NCI-H82 treated with DMSO at 0.1 percent for 48 hours (cell line): ENCODE measurements at regions not wholly inside any gene's neighbourhood (a gene's known extent, or its start where the extent isn't known, plus 50 kb on each side); places are given as distances from the start of the nearest gene placed in this dataset.

Source experiments
- DNase-seq: peaks from one replicate; lab custom pipeline; 2025; ENCODE audit not compliant: unreplicated experiment; lab: John Stamatoyannopoulos, UW

DNA sequence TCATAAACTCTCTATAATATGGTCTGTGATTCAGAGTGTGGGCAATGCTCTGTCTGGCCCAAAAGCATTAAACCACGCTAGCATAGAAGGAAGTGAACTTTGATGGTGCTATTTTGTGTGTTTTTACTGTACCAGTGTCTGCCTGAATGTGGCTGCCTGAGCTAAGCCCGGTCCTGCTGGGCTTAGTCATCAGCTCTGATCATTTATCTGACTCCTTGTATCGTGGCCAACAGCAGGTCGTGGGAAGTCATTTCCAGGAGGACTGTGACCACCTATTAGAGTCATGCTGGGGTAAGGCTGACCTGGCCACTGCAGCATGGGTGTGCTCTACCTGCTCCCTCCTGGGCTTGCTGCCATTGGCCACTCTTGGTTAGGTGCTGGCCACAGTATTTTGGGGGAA is 239.1 kb upstream of the CEP162 start:
- no peak for DNase-seq

DNA sequence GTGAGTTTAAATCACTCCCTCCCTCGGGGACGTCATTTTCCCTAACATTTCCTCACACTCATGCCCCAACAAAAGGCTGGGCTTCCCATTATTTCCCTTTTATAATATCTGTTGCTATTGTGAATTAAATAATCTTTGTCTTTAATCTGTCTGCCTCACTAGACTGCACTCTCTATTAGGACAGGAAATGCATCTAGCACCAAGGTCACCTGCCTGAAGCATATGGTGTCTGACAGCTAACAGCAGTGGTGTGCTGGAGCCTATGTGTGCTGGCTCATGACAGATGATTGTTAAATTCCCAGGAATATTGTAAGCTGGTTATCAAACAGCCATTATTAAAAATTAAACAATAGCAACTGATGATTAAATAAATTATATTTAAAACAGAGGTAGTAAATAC is 237.0 kb upstream of the CEP162 start:
- DNase-seq = no peak

DNA sequence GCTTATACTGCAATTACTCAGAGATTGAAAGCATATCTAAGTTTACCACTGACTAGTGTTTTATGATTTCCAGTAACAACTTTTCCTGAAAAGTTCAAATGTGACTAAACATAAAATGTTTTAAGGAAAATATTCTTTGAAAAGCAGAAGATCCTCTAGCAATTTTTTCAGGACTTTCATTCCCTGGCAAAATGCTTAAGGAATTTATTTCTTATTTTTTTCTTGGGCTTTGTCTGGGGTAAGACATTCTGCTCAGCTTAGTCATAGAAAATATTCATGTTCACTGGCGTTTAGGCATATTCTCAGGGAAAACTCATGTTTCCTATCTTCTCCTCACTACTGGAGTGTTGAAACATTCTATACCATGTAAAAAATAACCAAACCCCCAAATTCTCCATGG is 235.3 kb upstream of the CEP162 start:
- no peak for DNase-seq

DNA sequence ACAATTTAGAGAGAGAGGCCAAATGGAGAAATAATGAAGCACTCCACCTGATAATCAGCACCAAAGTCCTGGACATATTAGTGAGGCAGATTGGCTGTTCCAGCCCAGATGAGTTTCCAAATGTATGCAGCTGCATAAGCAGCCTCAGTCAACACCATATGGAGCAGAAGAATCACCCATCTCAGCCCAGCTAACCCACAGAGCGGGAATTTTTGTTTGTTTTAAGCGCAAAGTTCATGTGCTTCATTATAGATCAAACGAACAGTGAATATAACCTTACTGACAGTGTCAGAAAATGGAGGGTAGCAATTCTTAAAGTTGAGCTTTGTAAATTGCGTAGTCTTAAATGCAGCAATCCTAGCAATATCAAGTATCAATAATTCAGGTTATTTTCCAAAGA is 234.0 kb upstream of the CEP162 start:
- DNase-seq = no peak

DNA sequence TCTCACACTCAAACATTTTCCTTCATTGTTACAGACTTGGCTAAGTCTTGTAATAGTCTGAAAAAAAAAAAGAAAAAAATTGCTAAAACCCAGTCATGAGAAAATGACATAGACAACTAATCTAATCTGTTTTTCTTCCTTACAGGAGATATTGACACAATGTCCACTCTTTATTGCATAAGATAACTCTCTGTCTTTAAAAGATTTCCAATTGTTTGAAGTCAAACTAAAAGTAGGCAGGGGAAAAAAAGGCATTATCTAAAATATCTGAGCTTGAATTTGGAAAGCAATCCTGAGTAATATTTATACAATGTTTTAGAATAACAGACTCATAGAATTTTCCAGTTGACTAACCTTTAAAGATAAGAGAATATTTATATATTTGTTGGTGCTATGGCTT is 233.0 kb upstream of the CEP162 start:
- no peak for DNase-seq

DNA sequence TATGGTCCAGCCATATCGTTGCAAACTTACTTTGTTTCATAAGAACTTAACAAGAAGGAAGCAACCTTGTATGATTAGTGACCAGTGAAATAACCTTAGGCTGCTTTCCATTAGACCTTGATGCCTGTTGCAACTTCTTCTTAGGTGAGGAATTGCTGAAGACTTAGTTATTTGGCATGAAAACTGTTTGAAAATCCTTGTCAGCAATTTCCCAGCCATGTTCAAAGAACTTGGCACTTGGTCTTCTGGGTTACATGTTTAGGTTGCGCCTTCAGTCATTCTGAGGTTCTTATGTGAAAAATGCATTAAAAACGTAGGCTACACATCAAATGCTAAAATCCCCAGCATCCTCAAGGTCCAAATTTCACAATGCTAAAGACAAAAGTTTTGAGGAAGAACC is 232.0 kb upstream of the CEP162 start:
- no peak for DNase-seq

DNA sequence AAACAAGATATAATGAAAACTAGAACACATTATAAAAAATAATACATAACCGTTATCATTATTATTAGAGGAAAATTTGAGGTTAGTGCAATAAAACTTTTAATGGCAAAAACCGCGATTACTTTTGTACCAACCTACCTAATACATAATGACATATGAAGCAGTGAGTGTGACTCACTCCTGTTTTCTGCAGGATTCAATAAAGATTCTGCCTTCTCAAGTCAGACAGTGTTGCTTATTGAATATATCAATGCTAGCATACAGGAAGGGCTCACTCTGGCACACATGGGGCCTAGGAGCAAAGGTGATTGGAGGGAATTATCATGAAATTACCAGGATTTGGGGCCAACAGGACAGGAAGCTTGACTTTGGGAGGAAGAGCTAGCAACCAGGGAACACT is 230.8 kb upstream of the CEP162 start:
- no peak for DNase-seq

DNA sequence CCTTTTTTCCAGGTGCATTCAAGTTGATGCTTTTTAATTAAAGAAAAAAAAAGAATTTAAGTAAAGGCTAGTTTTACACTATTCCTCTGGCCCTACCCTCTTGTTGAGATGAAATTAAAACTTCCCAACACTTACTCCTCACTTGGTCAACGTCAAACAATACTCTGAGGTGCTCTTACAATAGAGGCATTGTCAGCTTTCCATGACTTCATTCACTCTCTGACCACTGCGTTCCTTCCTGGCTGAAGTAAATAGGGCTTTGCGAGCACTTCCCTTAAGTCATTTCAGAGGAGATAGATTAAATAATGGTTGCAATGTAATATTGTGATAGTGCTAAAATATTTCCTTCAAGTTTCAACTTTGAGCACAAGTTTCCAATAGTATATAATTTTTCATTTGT is 229.8 kb upstream of the CEP162 start:
- DNase-seq = no peak

DNA sequence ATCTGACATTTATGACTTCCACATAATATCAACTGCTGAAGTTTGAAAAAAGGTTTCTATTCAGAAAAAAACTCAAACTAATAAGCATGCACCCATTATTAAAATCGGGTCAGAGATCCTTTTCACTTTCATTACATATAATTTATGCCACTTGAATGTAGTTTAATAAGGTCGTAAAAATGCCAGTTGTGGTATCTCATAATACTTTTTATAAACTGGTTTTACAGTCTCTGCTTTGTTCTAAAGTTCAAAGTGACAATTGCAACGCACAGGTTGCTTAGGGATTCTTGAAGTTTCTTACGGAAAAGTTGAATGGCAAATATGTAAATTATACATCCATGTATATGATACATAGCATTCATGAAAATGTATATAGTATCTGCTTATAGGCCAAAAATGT is 229.4 kb upstream of the CEP162 start:
- DNase-seq = no peak

DNA sequence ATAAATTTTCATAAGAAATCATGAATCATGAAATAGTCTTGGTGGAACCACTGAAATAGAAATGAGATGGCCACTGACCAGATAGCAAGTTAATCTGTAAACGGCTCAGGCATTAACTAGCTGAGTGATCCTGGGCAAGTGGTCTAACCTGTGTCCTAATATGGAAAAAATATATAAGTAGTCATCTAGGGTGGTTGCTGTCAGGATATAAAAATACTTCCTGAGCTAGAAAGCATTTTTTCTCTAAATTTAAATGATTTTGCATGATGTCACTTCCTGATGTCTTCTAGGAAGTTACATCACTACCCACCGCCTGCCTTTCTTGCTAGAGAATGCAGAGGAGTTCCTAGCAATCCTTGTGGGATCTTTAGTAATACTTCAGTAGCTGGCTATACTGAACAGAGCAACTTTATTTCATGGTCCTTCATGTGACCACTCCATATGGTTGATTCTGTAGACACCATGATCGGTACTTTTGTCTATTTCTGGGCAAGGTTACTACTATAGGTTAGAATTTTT is 228.1 kb upstream of the CEP162 start:
- no peak for DNase-seq

DNA sequence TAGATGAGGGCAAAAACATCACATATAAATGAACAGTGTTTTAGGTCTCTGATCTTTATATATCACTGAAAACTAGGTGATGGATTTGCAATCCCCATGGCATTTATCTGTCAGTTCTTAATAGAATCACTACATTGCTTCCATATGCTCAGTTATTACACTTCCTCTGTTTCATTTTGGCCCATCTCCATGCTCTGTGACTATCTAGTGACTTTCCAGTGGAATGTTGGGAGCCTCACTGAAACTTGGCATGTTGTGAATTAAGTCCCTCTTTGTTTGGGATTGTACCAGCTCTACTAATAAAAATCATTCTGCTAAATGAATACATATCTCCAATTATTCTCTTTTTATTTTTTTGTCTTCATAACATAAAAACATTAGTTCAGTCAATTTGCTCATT is 226.1 kb upstream of the CEP162 start:
- no peak for DNase-seq

DNA sequence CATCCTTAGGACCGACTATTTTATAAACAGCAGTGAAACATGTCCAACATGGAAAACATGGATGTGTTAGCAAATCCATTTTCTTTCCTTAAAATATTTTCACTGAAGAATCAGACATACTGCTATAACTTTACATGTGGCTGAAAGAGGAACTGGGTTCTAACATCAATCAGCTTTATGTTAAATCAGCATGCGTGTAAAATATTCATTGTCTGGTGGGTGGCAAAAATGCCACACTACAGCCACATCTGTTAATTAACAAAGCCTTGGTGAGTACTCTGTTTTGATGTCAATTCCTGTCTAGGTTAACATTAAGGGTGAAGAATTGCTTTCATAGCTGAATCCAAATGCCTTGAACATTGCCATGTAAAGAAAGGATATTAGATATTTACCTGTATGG is 222.6 kb upstream of the CEP162 start:
- DNase-seq = no peak

DNA sequence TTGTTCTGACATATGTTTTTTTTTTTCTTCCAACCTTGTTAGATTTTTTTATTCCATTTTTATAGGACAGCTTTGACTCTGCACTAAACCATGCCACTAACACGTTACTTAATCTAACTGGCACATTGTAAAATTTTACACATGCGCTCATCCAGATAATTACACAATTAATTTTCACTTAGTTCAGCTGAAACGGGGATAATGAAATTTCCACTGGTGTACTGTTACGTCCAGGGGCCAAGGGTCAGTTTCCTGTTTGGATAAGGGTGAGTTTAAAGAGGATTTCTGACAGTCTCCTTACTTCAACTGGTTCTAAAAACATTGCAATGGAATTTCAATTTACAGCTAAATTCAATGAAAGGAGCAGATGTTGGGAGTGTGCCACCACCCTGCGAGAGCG is 221.8 kb upstream of the CEP162 start:
- DNase-seq = no peak

DNA sequence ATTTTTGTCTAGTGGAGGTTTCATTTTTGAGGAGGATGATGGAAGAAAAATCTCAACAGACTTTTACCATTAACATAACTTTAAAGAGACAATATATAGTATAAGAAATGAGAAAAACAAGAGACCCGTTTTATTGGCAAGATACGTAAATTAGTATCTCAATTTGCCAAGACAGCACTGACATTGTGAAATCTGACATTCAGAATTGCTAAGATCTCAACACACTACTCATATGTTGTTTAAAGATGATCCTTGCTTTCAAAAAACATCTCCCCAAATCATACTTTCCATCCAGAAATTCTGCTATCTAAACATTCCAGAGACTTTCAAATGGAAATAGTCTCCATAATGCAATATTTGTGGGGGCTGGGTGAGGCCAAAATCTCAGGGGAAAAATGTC is 220.9 kb upstream of the CEP162 start:
- DNase-seq = no peak

DNA sequence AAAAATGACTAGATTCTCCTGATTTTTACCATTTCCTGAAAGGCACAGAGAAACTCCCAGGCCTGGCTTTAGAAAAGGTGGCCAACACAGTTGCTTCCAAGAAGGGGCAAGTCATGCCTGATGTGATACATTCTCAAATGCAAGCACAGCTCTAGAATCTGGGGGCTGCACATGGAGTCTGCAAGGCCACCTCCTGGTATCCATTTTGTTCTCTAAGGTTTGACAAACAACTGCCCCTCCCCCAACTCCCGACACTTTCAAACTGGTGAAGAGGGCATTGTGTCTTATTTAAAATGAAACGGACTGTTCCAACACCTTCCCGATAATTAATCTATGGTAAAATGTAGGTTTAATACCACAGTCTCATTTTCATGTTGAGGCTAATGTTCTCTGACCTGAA is 220.2 kb upstream of the CEP162 start:
- no peak for DNase-seq

DNA sequence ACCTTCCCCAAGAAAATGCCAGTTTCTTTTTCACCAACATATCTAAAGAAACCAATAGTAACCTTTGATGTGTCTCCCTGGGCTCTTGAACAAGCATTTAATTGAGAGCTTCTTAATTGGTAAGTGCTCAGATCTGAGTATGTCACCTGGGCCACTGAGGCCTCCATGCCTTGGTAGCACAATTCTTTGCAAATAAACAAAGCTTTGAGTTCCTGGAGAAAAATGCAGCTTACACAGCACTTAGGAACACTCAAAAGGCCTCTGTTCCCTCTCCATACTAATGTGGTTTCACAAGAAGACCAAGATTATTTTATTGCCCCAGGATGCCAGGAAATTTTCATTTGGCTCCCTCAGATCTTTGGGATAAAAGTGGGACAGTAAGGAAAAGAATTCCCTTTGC is 217.6 kb upstream of the CEP162 start:
- DNase-seq = no peak

DNA sequence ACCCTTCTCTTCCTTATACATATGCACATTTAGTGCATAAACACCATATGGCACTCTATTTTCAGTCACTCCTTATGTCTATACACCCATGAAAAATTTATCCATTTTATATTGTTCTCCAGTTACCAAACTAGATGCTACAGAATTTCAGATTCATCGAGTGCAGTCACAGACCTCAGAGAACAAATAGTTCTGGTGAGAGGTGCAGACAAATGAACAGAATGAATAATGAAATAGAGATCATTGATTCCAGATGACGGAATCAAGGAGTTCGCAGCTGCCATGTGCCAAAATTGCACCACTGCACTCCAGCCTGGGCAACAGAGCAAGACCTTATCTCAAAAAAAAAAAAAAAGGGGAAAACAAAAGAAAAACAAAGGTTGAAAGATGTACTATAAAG is 214.8 kb upstream of the CEP162 start:
- no peak for DNase-seq

DNA sequence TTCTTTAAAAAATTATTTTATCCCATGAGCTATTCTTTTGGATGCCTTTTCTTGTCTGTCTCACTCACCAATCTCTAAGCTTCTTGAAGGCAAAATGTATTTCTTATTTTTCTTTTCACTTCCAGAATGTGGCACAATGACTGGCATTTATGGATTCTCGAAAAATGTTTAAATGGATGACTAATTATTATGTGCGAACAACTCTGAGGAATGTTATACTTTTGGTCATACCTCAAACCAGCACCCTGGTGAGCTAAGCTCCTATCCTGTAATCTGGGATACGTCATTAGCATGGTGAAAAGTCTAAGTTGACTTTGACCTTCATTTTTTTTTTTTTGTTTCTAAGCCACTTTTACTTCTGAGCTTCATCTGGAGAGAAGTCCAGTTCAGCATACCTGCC is 214.0 kb upstream of the CEP162 start:
- no peak for DNase-seq

DNA sequence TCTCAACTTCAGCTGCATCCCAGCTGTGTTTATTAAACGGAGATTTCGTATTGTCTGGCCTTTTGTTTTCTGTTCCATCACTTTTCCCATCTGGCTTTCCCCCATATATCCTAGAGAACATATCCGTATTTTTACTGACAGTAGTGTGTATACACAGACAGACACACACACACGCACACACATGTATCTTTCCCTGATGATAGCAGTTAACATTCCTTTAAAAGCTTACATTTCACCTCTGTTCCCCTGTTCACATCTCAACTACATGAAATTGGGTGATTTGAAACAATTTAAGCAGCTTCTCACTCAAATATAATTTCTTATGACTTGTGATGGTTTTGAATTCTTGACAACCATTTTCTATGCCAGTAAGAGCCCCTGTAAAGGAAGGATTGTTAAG is 207.1 kb upstream of the CEP162 start:
- DNase-seq = no peak

DNA sequence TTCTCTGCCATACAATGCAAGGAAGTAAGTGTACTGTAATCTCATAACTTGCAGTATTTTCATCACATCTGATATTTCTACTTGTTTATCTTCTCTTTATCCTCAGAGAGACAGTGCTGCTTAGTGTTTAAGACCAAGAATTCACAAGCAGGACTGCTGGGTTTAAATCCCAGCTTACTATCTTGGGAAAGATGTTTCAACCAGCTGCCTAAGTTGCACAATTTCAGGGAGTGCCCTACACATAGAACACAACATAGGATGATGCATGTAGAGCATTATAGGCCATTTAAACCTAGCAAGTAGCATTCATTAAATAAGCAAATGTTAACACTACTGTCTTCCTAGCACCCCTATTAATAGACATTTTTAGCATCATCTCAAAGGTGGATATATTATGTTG is 205.2 kb upstream of the CEP162 start:
- DNase-seq = no peak

DNA sequence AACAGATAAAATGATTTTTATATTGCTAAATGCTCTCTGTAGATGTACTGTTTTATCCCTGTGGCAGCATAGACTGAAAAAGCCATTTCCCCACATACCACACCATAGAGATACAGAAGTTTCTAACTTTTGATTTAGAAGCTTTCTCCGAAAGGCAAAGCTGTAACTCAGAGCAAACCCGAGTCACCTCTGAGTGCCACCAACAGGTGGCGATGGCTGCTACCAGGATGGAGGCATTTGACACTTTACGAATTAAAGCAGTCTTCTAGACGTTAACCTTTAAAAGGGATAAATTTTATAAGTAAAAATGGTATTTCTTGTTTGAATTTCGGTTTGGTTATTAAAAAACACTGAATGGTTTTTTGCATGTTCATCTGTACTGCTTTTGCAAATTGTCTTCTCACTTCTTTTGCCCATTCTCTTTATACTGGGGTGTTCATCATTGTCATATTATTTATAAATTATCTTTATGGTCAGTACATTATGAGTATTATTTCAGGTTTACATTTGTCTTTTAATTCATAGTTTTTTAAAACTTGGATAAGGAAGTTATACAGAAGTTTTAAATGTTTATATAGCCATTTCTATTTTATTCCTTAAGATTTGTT is 201.0 kb upstream of the CEP162 start:
- DNase-seq = no peak

DNA sequence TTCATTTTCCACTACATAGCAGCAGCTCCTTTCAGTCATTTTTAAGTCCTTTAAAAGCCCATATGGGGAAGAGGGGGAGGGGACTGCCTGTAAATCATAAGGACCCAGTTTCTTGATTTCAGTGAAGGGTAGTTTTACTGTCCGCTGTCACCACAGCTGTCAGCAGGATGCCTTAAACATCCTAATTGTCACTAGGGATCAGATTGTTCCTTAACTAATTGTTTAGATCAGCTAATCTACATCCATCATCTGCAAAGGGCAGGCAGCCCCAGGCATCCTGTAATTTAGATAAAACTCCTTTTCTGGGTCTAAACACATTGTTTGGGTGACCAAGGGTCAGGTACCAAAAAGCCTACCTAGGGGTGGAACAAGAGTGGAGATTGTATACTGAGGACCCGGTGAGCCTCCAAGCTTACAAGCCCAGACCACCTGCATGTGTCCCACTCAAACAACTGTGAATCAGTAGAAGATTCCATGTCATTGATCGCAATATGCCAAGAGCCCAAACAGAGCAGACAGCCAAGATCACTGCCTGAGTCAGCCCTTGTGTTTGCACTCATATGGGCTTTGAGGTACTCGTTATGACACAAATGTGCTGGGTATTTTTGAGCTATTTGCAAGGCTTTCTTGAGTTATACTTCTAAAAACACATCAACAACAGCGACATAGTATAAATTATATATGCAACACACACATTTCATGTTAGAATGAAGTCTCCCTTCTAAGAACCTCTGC is 198.7 kb upstream of the CEP162 start:
- no peak for DNase-seq

DNA sequence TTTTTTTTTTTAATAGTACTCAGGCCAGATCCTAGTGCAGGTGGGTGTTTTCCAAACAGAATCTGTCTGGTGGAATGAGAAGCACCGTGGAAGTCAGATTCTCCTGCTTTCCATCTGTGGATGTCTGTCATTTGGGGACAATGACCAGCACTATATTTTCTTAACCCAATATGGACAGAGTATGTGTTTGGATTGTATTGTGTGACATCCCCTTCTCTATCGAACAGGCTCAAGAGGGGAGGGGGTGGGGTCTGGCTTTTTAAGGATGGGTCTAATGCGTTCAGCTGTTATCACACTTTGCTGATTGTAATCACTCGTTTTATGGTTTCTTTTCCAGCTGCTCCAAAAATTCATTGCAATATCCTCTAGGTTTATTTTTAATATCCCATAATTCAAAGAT is 197.5 kb upstream of the CEP162 start:
- no peak for DNase-seq
